COLO668 (cell line): ENCODE measurements at regions not wholly inside any gene's neighbourhood (a gene's known extent, or its start where the extent isn't known, plus 50 kb on each side); places are given as distances from the start of the nearest gene placed in this dataset.

ENCODE experiments used
- DNase-seq: peaks from one replicate; lab custom pipeline; 2025; ENCODE audit not compliant: unreplicated experiment; lab: John Stamatoyannopoulos, UW

- no peak for DNase-seq
Observed at GRCh38 chr7:96638669-96639068, 71.0 kb downstream of the SEM1 start.

DNA sequence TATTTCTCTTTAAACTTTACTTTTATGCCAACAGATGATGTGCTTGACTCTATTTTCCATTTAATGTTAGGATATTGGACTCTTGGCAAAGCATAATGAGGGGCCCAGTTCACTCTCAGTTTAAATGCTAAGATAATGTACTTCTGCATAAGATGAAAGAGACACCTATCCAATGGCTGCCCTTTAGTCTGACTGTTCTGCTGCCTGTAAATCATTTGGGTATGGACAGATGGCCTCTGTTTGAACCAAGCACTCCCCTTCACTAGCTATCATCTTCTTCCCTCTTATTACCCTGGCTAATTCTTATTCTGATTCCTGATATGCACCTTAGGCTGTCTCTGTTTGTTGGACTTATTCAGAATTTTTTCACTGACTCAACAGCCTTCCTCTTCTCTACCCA, 72.1 kb downstream of the SEM1 start:
- no peak for DNase-seq

GRCh38 chr7:96636979-96637378, 72.7 kb downstream of the SEM1 start:
- no peak for DNase-seq

DNA sequence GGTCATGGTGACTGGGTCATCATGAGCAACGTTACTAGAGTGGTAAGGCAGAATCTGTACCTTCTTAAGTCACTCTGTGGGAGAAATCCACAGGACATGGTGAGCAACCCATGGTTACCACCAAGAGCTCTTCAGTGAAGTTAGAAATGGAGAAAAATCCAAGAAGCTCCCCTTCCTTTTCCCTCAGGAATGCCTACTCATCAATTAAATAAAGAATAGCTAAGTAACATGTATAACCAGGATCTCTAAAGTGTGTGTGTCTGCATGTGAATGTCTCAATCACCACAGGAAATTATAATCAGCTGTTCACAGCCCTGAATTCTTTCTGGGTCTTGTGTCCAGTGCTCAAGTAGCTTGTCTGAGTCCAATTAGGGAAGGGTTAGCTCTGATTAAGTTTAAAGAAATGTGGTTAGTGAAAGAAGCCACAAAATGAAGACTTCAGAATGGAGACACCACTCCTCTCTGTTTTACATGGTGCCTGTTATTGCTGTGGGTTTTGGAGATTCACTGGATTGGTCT, 73.2 kb downstream of the SEM1 start:
- DNase-seq: no peak

- no peak for DNase-seq
Observed at GRCh38 chr7:96629884-96630283, 79.8 kb downstream of the SEM1 start.

DNA sequence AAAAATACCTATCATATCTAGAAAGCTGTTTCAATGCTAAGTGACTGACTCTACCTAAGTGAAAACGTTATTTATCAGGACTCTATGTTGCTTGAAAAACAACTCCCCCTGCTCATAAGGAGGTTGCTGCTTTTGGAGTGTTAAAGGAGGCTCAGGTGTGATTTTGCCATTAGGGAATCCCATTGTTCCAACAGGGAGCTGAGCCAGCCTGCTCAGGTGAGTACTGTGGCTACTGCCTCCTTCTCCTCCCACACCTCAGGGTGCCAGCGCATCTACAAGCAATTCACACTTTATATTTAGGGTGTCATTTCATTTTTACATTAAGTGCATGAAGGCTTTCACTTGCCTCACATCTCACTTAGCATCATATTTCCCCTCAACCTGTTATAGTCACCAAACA, 84.7 kb downstream of the SEM1 start:
- DNase-seq: no peak

- no peak for DNase-seq
Observed at GRCh38 chr7:96621932-96622331, 87.7 kb downstream of the SEM1 start.

GRCh38 chr7:96614154-96614867, 95.3 kb downstream of the SEM1 start:
- no peak for DNase-seq

- DNase-seq: no peak
Observed at GRCh38 chr7:96612034-96612433, 97.6 kb downstream of the SEM1 start.

DNA sequence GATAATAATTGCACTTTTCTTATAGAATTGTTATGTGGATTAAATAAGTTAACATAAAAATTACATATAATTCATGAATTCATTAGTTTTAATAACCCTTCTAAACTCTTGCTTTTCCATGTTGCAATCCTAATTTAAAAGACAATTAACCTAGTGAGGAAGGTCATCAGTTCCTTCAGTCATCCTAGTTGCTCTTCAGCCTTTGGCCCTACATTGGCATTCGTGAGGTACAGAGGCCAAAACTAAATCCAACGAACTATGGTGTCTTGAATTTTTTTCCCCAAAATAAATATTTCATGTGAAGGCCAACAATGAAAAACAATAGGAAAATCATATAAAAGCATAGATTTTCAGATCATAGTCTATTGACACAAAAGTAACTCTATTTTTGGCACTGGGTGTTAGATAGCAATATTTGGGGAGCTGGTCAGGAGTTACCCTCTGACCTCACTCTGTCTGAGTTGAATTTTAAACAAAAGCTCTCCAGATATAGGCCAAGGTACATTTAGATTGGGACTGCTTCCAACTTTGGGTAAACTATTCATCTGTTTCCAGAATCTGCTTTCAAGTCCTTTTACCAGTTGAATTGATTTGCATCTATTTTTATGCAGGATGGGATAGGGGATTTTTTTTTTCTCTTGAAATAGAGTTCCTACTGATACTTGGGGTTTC, 104.5 kb downstream of the SEM1 start:
- no peak for DNase-seq

DNA sequence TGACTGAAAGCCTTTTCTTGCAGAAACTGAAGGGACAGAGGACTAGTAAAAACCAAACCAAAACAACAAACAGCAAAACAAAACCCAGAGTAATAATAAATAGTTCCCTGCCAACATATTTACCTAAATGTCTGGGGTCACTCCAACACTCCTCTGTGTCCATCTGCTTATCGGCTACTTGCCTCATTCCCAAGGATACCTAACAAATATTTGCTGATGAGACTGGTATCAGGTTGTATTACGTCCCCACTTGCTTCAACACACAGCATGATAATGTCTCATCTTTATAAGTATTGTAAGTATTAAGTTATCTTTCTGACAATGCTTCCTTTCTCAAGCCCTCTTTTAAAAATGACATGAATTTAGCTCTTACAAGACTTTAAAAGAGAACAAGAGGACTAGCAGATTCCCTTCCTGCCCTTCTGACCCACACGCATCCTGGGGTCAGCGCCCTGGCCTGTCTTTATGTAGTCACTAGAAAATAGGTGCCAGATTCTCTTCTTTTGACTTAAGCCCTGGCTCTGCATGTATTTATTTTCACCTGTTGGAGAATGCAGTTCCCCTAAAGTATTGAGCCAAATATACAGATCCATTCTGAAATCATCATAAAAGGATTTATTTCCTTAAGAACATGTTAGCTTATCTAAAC, 110.2 kb downstream of the SEM1 start:
- DNase-seq: no peak

DNA sequence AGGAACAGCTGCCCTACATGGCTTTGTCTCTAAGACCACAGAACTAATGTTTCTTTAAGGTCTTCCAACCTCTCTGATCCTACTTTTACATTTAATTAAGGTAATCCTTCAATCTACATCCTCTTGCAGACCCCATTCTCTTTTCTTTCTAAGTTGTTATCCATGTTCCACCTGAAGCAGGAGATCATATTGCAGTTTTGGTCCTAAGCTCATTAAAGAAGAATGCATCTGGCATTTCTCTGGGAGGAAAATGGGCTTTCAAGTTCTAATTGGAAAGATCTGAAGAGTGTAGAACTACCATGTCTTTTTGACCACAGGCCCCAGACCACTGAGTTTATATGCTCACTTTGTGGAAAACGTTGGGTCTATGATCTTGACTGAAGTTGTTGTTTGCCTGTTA, 111.2 kb downstream of the SEM1 start:
- DNase-seq: no peak

- peak; percentile 73 for DNase-seq
Observed at GRCh38 chr7:96596120-96596826, 113.4 kb downstream of the SEM1 start.

- no peak for DNase-seq
Observed at GRCh38 chr7:96591900-96592676, 117.6 kb downstream of the SEM1 start.

DNA sequence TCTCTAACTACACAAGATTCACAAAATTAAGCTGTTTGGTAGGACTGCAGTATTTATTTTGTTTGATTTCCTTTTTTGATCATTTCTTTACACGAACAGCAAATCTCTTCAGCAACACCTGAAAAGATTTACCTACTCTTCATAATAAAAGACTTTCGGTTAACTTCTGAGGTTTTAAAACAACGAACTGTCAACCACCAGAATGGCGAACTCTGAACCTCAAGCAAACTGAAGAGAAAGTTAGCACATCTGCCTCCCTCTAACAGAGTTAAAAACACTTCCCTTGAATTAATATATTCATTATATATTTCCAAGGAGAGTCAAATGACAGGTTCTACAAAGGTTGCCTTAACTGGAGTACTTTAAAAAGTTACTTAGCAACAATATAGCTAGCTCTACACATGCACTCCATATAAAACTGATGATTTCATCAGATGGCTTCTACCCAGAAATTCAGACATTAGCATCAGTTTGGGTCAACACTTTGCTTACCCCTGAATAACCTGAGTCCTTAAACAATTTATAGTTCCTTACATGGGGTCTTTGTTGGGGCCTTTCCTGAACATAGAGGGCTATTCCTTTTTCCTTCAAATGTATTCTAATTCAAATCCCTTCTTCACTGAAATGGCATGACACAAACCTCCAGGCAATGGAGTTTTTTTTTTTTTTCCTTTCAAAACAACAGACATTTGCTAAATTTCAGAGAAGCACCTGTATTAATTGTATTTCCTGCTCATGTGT, 118.3 kb downstream of the SEM1 start:
- no peak for DNase-seq

- DNase-seq: peak; percentile 76
Observed at GRCh38 chr7:96589038-96589437, 120.6 kb downstream of the SEM1 start.

DNA sequence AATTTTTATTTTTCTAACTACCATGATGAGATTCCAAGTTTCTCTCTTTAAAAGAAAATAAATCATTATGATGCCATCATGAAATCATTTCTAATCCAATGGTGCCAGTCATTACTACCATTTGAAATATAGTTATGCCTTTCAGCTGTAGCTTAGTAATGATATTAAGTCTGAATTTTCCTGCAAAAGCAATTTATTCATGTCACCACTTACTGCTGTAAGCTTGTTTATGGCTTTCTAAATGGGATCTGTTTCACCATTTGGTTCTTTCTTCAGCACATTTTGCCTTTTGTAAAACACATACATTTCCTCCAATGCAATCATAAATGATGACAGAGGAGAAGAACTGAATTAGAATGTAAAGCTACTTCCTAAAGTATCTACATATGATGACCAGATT, 130.5 kb downstream of the SEM1 start:
- DNase-seq: no peak

GRCh38 chr7:96578606-96579005, 131.0 kb downstream of the SEM1 start:
- no peak for DNase-seq

GRCh38 chr7:96563409-96563808, 146.2 kb downstream of the SEM1 start:
- DNase-seq: no peak

- no peak for DNase-seq
Observed at GRCh38 chr7:96562966-96563365, 146.7 kb downstream of the SEM1 start.
